GM11168 (cell line): ENCODE measurements at regions not wholly inside any gene's neighbourhood (a gene's known extent, or its start where the extent isn't known, plus 50 kb on each side); places are given as distances from the start of the nearest gene placed in this dataset.
"Not testable (repeated sequence)": the region's sequence is repeated elsewhere in the genome, so short reads cannot be mapped to it uniquely, and the experiment has no call there.

ENCODE experiments used
- in situ Hi-C: fragments of 300-500 bp; cut with MboI; formaldehyde crosslinking; loops from one replicate; pipeline ENCODE4 v1.12.0; 2022; ENCODE audit warnings: low sequenced_read_pairs; ENCODE audit not compliant: unreplicated experiment

GRCh38 chr18:67151366-67151765, 365.2 kb downstream of the DSEL start:
- in situ Hi-C loops: no loop called here

- in situ Hi-C loops: no loop called here
These were observed 370.8 kb downstream of the DSEL start for GRCh38 chr18:67145586-67146292.

DNA sequence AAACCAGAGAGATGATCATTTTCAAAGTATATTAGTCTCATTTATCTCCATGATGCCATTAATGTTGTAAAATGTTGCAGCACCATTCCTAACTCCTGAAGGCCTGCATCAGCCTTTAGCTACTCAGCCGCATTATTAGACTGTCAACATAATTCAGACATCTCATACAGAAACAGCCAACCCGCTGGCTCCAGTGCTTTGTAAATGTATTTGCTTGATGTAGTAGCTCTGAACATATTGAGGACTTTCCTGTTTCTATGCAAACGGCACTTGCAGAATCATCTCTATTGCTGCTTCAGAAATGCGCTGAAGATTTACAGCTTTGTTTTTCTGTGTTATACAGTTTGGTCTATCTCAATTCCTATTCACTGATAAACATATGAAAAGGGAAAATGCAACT, 372.2 kb downstream of the DSEL start:
- in situ Hi-C loops: no loop called here

DNA sequence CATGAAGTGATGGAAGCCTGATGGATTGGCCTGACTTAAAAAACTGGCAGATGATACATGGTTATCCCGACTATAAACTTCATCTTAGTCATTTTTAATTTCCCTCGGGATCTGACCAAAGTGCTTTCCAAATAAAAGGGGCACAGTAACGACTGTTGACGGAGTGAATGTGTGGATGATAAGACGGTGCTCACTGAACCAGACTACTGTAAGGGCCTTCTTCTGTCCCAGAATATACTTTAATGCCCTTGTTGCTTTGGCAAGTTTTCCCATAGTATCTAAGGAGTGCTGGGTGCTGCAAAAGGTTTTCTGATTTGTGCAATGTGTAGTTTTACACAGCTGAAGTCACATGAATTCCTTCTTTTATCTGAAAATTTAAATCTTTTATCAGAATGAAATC, 373.5 kb downstream of the DSEL start:
- in situ Hi-C loops: no loop called here

- in situ Hi-C loops: no loop called here
These were observed 373.9 kb downstream of the DSEL start for GRCh38 chr18:67142604-67143003.

GRCh38 chr18:67140495-67140894, 376.0 kb downstream of the DSEL start:
- in situ Hi-C loops: no loop called here

DNA sequence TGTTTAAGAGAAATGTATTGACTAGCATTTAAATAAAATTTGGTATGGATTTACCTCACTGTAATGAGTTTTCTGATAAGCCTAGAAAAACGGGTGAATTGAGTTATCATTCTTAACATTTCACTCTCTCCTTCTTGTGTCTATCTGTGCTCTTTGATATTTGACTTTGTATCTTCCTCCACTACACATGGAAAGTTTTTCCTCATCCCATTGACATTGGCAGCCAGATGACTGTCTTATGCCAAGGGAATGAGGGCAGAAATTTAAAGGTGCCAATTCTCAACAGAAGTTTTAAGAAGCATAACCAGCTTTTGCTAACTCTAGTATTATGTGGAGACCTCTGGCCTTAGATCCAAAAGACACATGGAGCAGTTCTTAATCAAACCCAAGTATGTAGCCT, 376.6 kb downstream of the DSEL start:
- in situ Hi-C loops: no loop called here

GRCh38 chr18:67135981-67136380, 380.5 kb downstream of the DSEL start:
- in situ Hi-C loops: no loop called here

DNA sequence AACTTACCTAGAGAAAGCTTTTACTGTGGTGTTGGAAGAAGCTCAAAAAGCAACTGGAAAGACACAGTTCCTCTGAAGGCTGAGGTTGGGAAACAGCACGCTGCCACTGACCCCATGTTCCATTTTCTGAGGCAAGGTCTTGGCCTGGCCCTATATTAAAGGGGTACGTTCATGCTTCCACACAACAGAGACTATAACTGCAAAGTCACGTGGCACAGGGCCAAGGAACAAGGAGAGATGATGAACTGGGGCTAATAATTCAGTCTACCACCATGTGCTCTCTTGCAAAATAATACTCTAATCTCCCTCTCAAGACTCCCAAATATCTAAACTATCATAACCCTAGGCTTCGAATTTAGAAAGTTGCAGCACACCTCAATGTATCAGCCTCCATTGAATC, 381.6 kb downstream of the DSEL start:
- in situ Hi-C loops: no loop called here

DNA sequence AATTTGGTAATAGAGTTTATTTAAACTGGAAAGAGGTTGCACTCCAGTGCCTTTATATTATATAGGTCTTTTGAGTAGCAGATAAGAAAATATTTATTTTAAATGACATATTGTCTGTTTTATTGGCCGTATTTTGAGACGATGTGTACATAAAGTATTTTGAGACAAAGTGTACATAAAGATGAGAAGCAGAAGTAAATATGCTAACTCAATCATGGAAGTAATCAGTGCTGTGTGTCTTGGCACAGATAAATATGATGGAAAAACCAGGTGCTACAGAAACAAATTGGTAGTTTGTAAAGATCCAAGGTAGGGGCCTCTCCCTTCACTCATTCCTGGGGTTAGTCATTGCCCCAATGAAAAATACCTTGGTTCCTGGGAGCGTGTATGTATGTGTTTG, 382.9 kb downstream of the DSEL start:
- in situ Hi-C loops: no loop called here

GRCh38 chr18:67132919-67133318, 383.6 kb downstream of the DSEL start:
- in situ Hi-C loops: no loop called here

- in situ Hi-C loops: no loop called here
These were observed 385.0 kb downstream of the DSEL start for GRCh38 chr18:67131498-67131897.

- in situ Hi-C loops: not testable (repeated sequence)
These were observed 389.8 kb downstream of the DSEL start for GRCh38 chr18:67126751-67127150.

- in situ Hi-C loops: no loop called here
These were observed 392.6 kb downstream of the DSEL start for GRCh38 chr18:67123901-67124300.

DNA sequence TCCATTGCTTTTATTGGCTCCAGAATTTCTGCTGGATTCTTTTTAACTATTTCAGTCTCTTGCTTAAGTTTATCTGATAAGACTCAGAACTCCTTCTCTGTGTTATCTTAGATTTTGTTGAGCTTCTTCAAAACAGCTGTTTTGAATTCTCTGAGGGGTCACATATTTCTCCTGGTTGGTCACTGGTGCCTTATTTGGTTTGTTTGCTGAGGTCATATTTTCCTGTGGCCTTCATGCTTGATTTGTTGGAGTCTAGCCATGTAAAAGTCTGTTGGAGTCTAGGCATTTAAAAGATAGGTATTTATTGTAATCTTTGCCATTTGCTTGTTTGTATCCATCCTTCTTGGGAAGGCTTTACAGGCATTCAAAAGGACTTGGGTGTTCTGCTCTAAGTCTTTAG, 398.7 kb downstream of the DSEL start:
- in situ Hi-C loops: no loop called here

DNA sequence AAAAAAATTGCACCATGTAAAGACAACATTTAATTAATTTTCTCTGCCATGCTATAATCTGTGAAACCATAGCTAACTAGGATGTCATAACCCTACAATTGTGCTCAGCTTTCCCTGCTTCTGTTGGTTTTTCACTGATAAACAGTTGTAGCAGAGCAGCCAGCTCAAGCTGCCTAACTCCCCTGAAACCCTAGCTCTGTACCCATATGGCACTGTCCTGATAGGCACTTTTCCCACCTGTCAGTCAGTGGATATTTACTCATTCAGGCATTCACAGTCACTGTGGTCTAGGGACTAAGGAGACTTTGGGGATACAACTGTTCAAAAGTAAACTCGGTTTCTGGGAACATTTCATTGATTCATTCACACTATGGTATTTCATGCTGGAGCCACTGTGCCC, 407.0 kb downstream of the DSEL start:
- in situ Hi-C loops: loop anchor here (10.0 kb wide), 1 partner anchor 85 kb away; no protein-coding TSS in a partner anchor

DNA sequence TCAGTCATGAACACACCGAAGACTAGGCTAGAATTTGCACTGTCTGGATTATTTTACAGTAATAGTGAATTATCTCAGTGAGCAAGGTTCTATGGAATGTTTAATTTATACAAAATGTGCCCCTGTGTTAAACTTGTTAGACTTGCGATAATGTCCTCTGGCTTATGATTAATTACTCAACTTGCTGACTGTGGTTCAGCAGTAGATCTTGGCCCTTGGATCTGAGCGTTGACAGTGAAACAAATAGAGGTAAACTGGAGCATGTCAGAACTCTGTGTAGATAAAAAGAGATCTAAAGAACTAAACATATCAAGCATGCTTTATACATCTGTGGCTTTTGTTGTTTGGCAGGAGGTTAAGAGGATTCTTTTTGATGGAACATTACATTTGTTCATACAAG, 407.6 kb downstream of the DSEL start:
- in situ Hi-C loops: loop anchor here (10.0 kb wide), 1 partner anchor 86 kb away; no protein-coding TSS in a partner anchor

DNA sequence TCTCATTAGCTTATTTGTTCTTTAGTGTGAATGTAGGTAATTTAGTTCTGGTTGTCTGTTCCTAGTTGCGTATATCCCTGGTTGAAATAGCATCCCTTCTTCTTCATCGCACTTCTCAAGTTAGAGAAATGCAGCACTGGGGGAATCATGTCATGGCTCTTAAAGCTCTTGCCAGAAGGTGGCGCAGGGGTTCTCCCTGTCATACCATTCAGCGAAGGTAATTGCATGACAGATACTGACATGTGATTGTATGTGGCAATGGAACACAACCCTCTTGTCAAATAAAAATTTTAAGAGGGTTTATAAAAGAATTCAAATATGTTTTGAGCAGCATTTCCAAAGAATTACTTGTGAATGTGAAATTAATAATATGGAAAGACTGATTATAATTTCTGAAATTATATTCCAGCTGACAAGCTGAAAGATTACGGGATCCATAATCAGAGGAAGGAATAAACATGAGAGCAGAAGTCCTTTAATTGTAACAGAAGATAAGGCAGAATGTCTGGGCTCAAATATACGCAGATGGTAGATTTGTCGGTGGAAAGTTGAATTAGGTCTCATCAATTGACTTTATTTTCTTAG, 411.7 kb downstream of the DSEL start:
- in situ Hi-C loops: loop anchor here (10.0 kb wide), 1 partner anchor 90 kb away; no protein-coding TSS in a partner anchor

DNA sequence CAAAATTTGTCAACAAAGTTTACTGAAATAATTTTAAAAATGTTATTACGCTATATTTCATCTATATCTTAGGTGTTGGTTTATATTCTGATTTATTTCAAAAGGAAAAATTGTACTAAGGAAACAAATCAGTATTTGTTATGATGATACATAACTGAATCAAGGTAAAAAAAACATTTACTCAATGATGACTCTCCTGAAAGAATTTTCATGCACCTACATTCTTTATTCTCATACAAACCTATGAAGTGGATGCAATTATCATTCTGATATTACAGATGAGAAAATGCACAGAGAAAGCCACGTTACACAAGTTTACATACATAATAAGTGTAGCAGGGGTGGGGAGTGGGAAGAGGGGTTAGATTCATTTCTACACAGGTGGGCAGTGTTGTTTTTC, 422.4 kb downstream of the DSEL start:
- in situ Hi-C loops: no loop called here

- in situ Hi-C loops: no loop called here
These were observed 424.4 kb downstream of the DSEL start for GRCh38 chr18:67092141-67092540.

- in situ Hi-C loops: no loop called here
These were observed 434.9 kb downstream of the DSEL start for GRCh38 chr18:67081482-67082211.
